ENCODE measurements at regions not wholly inside any gene's neighbourhood (a gene's known extent, or its start where the extent isn't known, plus 50 kb on each side); places are given as distances from the start of the nearest gene placed in this dataset.

DNA sequence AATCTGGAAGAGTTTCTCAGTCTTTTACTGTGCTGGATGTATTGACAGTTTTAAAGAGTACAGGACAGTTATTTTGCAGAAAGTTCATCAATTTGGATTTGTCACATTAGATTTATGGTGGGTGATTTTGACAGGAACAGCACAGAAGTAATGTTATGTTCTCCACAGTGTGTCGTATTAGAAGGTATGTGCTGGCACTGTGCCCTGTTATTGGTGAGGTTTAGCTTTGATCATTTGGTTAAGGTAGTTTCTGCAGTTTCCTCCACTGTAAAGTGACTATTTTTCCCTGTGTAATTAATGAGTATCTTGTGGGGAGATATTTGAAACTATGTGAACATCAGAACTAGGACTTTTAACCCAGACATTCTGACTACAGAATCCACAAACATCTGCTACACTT is 308.5 kb upstream of the TBX3 start:
- DNase-seq: no peak
- in situ Hi-C loops (cut with MboI; ENCODE audit: low pct_unique_long_range_greater_than_20kb, low sequenced_read_pairs): no loop called here

DNA sequence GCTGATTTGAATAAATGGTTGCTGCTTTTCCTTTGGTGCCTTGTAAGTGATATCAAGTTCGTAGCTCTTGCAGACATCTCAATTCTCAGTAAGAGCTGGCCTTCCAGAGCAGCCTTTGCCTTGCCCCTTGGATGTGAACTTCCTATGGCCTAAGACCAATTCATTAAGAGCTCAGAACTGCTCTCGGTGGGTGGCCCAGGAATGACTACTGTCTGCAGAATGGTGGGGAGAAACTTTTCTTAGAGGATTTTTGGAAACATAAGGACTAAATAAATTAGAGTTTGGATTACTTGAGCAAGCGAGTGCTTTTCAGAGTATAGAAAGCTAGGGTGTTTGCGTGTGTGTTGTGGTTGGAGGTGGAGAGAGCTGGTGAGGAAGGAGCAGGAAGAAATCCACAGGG is 306.4 kb upstream of the TBX3 start:
- in situ Hi-C loops (cut with MboI; ENCODE audit: low pct_unique_long_range_greater_than_20kb, low sequenced_read_pairs): no loop called here
- no peak for DNase-seq

DNA sequence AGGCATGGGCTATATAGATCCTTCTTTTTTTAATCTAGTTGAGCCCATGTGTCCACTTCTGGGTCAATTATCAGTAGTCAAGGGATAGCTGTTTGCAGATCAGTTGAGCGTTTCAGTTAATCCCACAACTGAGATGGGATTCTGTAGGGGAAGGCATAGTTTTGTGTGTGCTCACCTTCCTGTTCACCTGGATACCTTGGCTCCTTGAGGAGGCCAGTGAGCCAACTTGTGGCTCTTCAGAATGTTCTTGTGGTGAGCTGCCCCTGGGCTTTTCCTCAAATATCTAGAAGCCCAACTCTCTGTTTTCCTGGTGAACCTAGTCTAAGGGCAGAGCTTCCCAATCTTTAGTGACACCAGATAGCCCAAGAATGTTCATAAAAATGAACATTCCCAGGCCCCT is 302.9 kb upstream of the TBX3 start:
- in situ Hi-C loops (cut with MboI; ENCODE audit: low pct_unique_long_range_greater_than_20kb, low sequenced_read_pairs): no loop called here
- DNase-seq: no peak

DNA sequence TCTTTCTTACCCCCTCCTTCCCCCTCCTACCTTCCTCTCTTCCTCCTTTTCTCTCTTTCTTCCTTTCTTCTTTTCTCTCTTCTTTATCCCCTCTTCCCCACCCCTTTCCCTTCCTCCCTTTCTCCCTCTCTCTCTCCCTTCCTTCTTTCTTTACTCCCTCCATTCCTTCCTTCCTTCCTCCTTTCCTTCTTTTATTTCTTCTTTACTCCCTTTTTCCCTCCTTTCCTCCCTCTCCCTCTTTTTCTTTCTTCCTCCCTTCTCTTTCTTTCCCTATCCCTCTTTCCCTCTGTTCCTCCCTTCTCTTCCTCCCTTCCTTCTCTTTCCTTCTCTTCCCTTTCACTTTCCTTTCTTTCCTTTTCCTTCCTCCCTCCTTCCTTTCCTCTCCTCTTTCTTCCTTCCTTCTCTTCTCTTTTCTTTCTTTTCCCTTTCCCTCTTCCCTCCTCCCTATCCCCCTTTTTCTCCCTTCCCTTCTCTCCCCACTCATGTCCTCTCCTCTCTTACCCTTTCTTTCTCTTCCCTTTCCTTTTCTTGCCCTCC is 302.3 kb upstream of the TBX3 start:
- DNase-seq: no peak
- in situ Hi-C loops (cut with MboI; ENCODE audit: low pct_unique_long_range_greater_than_20kb, low sequenced_read_pairs): no loop called here

DNA sequence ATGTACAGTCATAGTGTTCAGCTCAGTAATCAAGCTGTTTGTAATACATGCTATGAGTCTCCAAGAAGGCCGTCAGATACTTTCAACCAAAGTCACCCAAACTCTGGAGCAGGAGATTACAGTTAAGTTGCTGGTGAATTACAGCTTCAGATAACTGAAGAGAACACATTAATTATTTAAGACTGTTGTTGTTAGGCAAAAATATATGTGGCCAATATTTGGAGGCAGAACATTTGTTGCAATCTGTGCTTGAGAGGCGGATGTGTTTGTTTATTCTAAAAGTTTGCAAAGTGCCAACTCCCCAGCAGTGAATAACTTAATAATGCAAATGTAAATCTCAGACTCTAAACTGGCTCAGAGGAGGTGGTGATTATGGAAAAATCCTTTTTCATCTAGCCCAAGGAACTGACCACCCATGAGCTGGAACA is 300.7 kb upstream of the TBX3 start:
- in situ Hi-C loops (cut with MboI; ENCODE audit: low pct_unique_long_range_greater_than_20kb, low sequenced_read_pairs): no loop called here
- no peak for DNase-seq

DNA sequence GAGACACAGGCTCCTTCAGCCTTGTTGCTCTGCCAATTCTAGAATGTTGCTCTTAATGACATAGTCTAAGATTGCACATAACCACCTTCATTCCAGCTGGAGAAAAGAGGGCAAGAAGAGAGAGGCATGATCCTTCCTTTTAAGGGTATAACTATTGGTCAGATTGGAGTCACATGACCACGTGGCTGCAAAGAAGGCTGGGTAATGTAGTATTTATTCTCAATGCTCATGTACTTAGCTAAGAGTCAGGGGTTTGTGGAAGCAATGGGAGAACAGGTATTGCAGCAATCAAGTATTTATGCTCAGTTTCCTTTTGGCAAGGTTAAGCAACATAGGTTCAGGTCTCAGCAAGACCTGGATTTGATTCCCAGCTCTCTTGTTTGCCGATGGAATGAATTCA is 298.8 kb upstream of the TBX3 start:
- no peak for DNase-seq
- in situ Hi-C loops (cut with MboI; ENCODE audit: low pct_unique_long_range_greater_than_20kb, low sequenced_read_pairs): no loop called here

DNA sequence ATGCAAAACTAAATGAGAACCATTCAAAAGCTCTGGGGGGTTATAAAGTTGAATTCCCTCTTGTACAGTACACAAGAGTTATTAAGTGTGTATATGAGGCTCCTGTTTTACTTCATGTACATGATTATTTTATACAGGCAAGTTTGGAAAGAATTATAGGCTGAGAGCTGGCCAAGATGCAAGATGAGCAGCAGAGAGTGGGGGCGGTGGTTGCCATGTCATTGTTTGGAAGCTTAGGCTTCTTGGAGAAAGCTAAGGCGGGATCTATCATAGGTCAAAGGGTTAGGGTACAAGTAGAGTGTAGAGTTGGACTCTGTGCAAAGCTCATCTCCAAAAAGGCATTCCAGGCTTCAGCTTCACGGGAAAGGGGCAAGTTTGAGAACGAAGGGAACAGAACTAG is 297.1 kb upstream of the TBX3 start:
- in situ Hi-C loops (cut with MboI; ENCODE audit: low pct_unique_long_range_greater_than_20kb, low sequenced_read_pairs): no loop called here
- no peak for DNase-seq

DNA sequence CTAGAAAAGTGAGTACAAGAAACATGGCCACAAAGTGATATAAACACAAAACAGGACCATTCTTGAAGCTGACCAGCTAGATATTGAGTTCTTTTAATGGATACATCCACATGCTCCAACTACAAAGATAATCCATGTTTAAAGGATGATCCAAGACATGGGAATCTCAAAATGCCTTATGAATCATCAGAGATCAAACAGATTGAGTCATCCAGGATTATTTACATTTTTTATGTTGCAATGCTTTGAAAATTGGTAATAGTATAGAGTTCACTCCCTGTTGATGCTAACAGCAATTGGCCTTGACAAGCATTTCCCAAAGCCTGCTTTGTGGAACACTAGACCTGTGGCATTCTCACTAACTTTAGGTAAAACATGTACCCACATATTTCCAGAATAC is 293.0 kb upstream of the TBX3 start:
- in situ Hi-C loops (cut with MboI; ENCODE audit: low pct_unique_long_range_greater_than_20kb, low sequenced_read_pairs): no loop called here

DNA sequence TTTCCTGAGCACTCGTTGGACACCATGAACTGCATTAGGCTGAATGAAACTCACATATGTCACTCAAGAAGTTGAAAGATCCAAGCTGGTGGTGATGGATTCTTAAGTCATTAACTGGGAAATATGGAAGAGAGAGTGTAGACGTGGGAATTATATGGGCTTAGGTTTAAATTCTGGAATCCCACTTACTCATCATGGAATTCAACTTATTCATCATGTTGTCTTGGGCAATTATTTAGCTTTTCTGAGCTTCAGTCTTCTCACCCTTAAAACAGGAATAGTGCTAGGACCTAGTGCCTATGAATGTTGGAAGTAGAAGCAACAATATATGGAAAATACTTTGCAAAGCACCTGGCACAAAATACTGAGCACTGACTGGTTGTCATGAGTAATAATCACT is 292.4 kb upstream of the TBX3 start:
- in situ Hi-C loops (cut with MboI; ENCODE audit: low pct_unique_long_range_greater_than_20kb, low sequenced_read_pairs): no loop called here
- DNase-seq: no peak

More for the DNA sequence above, 293.0 kb upstream of the TBX3 start:
- DNase-seq: no peak

DNA sequence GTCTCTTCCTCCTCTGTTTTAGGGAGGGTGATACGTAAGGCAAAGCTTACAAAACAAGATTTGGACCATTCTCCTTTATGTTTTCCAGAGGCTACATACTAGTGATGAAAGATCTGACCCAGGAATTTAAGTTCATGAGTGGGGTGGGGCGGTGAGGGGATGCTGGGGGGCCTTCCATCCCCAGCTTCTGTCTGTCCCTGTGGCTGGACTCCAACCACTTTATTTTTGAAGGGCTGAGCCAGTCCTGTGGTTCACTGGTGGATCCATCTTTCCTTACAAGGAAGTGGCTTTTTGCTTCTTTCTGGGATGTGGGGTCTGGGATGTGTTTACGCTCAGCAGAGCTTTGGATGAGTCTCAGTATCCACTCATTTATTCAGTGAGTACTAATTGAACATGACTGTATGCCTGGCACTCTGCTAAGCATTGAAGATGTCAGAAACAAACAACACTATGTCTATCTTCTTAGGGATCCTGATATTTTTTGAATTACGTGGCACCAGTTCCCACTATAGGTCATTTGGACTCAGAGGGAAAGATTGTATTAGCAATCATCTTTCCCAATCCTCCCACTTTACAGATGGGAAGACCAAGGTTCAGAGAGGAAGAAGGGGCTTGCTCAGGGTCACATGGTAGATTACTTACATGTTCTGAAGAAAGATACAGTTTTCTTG is 291.8 kb upstream of the TBX3 start:
- no peak for DNase-seq
- in situ Hi-C loops (cut with MboI; ENCODE audit: low pct_unique_long_range_greater_than_20kb, low sequenced_read_pairs): no loop called here

DNA sequence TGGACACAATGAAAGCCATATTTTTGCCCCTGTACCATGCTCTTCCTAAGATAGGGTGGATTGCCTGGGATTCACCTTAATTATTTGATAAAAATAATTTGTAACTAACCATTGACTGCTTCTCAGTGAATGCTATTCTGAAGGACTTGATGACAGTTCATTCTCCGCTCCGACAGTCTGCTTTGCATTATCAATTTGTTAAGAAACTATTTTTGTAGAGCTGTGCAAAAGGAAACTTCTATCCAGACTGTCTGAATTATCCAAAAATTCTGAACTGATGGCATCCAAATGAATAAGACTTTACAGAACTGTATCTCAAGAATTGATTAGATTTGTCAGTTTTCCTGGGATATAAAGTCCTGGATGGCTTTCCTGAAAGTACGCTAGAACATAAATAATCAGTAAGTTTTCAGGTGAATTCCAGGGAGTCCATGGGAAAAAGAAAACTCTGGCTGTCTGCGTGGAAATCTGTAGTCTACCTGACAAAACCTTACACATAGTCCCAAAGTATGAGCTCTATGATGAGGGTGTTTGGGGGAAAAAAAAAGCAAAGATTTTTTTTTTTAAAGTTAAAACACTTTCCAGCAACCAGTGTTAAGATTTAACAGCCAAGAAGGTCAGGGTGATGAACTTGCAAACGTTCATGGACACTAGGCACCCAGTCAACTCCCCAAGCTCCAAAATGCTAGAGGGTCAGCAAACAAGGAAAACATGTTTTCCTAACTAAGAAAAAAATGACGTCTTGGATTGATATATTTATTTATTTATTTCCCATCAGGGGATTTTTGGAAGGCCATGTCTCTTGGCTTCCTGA is 291.1 kb upstream of the TBX3 start:
- DNase-seq: no peak
- in situ Hi-C loops (cut with MboI; ENCODE audit: low pct_unique_long_range_greater_than_20kb, low sequenced_read_pairs): no loop called here

DNA sequence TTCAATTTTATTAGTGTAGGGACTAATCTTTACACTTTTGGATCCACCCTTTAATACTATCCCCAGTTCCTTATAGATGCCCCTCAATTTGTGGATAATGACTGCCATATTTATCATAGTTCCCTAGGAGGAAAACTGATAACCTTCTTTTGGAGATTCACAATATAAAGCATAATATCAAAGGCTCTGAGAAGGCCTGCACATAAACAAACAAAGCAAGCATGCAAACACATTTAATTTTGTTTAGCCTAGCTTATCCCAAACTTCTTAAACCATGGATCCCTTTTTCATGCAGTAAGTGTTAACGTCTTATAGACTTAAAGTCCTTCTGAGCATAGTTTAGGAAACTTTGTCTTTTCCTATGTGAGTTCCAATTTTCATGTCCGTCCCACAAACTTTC is 290.4 kb upstream of the TBX3 start:
- in situ Hi-C loops (cut with MboI; ENCODE audit: low pct_unique_long_range_greater_than_20kb, low sequenced_read_pairs): no loop called here

DNA sequence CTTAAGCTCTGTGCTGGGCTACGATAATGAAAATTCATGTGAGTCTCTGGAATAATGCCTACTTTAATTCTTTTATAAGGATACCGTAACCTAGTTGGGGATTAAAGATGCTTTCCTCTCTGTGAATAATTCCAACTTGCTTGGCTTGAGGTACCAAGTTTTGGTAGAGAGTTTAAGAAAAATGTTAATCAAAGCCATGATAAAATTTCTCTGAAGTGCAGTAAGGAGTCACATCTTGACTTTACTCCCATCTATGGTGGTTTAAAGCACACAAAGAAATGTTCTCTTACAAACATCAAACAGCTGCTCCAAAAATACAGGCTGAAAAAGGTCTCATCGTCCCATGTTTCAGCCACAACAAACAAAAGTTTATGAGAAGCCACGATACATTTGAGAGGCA is 284.8 kb upstream of the TBX3 start:
- no peak for DNase-seq
- in situ Hi-C loops (cut with MboI; ENCODE audit: low pct_unique_long_range_greater_than_20kb, low sequenced_read_pairs): no loop called here

More for the DNA sequence above, 290.4 kb upstream of the TBX3 start:
- DNase-seq: no peak

DNA sequence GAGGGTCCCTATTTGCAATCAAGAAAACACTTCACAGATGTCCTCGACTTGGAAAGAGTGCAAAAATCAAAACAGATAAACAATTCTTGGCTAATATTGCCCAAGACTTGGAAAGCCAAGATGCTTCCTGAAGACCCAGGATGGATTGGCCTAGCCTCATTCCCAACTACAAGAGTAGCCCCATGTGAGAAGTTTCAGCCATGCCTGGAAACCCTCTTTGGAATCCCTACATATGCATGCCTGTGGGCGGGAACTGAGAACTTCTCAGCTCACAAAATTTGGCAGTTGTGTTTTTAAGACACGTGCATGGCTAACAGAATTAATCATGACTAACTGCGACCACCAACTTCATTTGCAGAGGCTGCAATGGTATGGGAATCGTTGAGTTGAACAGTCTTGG is 283.2 kb upstream of the TBX3 start:
- in situ Hi-C loops (cut with MboI; ENCODE audit: low pct_unique_long_range_greater_than_20kb, low sequenced_read_pairs): no loop called here
- DNase-seq: no peak

DNA sequence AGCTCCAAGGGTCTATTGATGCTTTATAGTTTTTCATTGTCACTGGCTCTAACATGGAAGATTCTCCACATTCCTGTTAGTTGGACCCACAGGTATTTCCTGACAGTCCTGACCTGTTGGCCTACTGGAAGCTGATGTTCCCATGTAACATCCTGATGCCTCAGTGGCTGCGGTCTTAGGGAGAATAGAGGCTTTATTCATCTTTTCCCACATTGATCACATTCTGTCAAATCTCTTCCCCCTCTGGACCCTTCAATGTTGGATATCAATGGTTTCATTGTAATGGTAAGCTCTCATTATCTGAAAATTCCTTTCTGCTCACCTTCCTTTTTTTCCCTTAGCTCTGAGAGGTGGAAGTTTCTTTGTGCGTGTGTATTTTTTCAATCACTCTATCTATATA is 280.9 kb upstream of the TBX3 start:
- in situ Hi-C loops (cut with MboI; ENCODE audit: low pct_unique_long_range_greater_than_20kb, low sequenced_read_pairs): no loop called here
- no peak for DNase-seq

DNA sequence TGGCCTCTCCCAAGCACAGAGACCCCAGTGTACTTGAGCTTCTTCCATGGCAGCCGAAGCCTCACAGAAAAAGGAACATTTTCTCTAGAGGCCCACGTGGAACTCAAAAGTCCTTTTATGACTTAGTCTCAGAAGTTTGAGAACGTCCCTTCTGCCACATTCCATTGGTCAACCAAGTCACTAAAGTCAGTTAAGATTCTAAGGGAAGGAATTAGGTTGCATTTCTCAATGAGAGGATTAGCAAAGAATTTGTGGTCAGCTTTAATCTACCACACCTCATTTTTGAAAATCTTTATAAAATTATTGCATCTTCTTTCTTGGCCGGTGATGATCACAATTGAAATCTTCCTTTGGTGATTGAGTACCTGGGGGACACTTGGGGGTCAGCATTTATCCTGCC is 279.9 kb upstream of the TBX3 start:
- in situ Hi-C loops (cut with MboI; ENCODE audit: low pct_unique_long_range_greater_than_20kb, low sequenced_read_pairs): no loop called here
- no peak for DNase-seq

DNA sequence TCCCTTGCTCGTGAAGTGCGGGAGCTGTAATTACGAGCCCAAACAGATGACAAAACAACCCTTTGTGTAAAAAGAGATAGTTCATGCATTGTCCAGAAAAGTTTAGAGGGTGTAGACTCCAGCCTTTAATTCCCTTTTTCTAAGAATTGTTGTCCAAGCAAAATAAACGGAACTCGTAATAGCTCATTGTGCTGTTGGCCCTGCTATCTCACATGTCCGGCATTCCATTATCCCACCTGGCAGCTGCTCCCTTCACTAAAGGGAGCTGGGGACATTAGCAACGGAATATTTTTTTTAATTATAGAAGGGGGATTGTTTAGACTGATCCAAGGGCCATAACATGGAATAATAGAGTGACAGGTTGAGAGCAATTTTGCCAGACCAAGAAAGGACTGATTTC is 277.5 kb upstream of the TBX3 start:
- no peak for DNase-seq
- in situ Hi-C loops (cut with MboI; ENCODE audit: low pct_unique_long_range_greater_than_20kb, low sequenced_read_pairs): no loop called here

DNA sequence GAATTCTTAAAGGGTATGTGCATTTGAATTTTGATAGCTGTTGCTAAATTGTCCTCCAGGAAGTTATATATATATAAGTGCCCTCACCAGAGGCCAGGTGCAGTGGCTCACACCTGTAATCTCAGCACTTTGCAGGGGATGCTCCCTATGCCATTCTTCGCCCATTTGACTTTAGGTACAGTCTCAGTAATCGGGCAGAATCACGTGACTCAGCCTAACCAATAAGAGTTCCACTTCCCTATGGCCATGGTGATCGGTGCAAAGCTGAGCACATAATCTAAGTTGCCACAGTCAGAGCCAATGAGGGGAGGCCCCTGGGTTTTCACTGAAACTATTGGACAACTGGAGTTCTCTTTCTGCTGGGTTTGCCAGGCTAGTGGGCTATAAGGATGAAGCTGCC is 274.6 kb upstream of the TBX3 start:
- in situ Hi-C loops (cut with MboI; ENCODE audit: low pct_unique_long_range_greater_than_20kb, low sequenced_read_pairs): no loop called here
- DNase-seq: no peak

DNA sequence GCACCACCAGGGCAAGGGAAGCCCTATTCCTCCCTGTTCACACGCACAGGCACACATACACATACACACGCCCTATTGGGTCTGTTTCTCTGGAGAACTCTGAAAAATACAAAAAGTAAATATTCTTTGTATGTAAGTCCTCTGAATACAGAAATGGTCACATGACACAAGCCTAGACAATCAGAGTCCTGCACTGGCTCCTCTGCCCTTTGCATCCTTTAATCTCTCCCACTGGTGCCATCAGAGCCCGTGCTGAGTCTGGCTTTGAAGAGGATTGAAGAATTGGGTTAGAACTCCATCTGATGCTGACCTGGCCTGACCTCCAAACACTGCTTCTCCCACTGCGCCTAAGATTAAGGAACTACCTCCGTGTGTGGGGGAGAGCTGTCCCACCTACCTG is 273.2 kb upstream of the TBX3 start:
- DNase-seq: no peak
- in situ Hi-C loops (cut with MboI; ENCODE audit: low pct_unique_long_range_greater_than_20kb, low sequenced_read_pairs): no loop called here

DNA sequence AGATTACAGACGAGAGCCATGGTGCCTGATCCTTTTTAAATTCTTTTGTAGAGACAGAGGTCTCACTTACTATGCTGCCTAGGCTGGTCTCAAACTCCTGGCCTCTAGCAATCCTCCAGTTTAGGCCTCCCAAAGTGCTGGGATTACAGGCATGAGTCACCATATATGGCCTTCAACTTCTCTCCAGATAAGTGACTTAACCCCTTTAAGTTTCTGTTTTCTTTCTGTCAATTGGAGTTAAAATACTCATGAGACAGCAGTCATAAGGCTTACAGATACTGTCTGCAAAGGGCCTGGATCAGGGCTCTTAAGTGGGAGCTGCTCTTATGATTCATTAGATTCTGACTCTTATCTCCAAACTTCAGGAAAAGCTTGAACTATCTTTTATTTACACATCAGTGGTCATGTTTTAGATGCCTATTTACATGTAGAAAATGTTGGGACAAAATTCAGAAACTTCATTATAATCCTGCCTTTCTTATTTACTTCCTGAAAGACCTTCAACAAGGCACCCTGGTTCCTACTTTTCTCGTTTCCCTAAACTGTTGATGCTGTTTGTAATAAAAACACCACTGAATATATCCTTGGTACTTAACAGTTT is 271.5 kb upstream of the TBX3 start:
- in situ Hi-C loops (cut with MboI; ENCODE audit: low pct_unique_long_range_greater_than_20kb, low sequenced_read_pairs): no loop called here
- no peak for DNase-seq
